PC-9 (cell line): ENCODE measurements at regions not wholly inside any gene's neighbourhood (a gene's known extent, or its start where the extent isn't known, plus 50 kb on each side); places are given as distances from the start of the nearest gene placed in this dataset.

Source experiments
- BruUV-seq: library from RNA; stranded (reverse); fragments of 400-500 nt; replicated peaks from 2 replicates; lab custom pipeline; 2021; lab: Mats Ljungman, UMichigan
- CTCF ChIA-PET: fragments of 300-600 bp; sonication (Branson Sonifier 250); formaldehyde crosslinking; loops from one replicate; lab custom pipeline; 2022; ENCODE audit warnings: antibody characterized with exemption; lab: Charles Lee
- POLR2A ChIA-PET: fragments of 300-600 bp; sonication (Branson Sonifier 250); formaldehyde crosslinking; loops from one replicate; lab custom pipeline; 2022; ENCODE audit warnings: antibody characterized with exemption; ENCODE audit not compliant: unreplicated experiment; lab: Charles Lee
- DNase-seq, 2 experiments: peaks; one replicate each; pipeline versions ENCODE4 v3.0.0 to v3.0.0-alpha.2; 2015 to 2022; ENCODE audit warnings: mixed read lengths in 1 of 2
- H2AFZ ChIP-seq: fragments of 200-600 bp; sonication (generic); 2 replicates; pipeline ENCODE4 v1.8.1; 2017; ENCODE audit warnings: antibody characterized with exemption
- H3F3A ChIP-seq: fragments of 200-600 bp; sonication (generic); 2 replicates; pipeline ENCODE4 v1.8.1; 2017; ENCODE audit warnings: antibody characterized with exemption, mild to moderate bottlenecking, low read depth; ENCODE audit not compliant: insufficient read depth
- H3K27ac ChIP-seq: fragments of 200-600 bp; sonication (generic); 2 replicates; pipeline ENCODE4 v1.6.1; 2016; ENCODE audit warnings: mixed run types
- H3K27me3 ChIP-seq: fragments of 200-600 bp; sonication (generic); 2 replicates; pipeline ENCODE4 v1.6.1; 2016; ENCODE audit warnings: low read depth, mixed run types; ENCODE audit not compliant: insufficient read depth
- H3K36me3 ChIP-seq: fragments of 200-600 bp; sonication (generic); 2 replicates; pipeline ENCODE4 v1.6.1; 2016; ENCODE audit warnings: low read depth, mixed run types
- H3K4me1 ChIP-seq: fragments of 200-600 bp; sonication (generic); replicated peaks from 2 replicates; pipeline ENCODE4 v1.6.1; 2016; ENCODE audit warnings: mixed run types; ENCODE audit not compliant: insufficient read depth
- H3K4me2 ChIP-seq: fragments of 200-600 bp; sonication (generic); 2 replicates; pipeline ENCODE4 v1.6.1; 2017; ENCODE audit warnings: mixed run types
- H3K4me3 ChIP-seq: fragments of 200-600 bp; sonication (generic); 2 replicates; pipeline ENCODE4 v1.6.1; 2016; ENCODE audit warnings: mixed run types
- H3K79me2 ChIP-seq: fragments of 200-600 bp; sonication (generic); 2 replicates; pipeline ENCODE4 v1.6.1; 2017; ENCODE audit warnings: low read depth, mixed run types
- H3K9me2 ChIP-seq: fragments of 200-600 bp; sonication (generic); 2 replicates; pipeline ENCODE4 v1.8.1; 2017; ENCODE audit warnings: mild to moderate bottlenecking; ENCODE audit not compliant: insufficient read depth
- H3K9me3 ChIP-seq: fragments of 200-600 bp; sonication (generic); 2 replicates; pipeline ENCODE4 v1.8.1; 2016; ENCODE audit warnings: low read depth; ENCODE audit not compliant: insufficient read depth
- H4K20me1 ChIP-seq: fragments of 200-600 bp; sonication (generic); 2 replicates; pipeline ENCODE4 v1.8.1; 2017; ENCODE audit not compliant: insufficient read depth
- CTCF ChIP-seq: fragments of 200-600 bp; sonication (generic); conservative IDR thresholded peaks from 2 replicates; pipeline ENCODE4 v1.6.1; 2017; ENCODE audit warnings: mixed run types, antibody characterized with exemption, mild to moderate bottlenecking, moderate library complexity
- EZH2 ChIP-seq: fragments of 200-600 bp; sonication (generic); IDR thresholded peaks from 2 replicates; pipeline ENCODE4 v1.8.0; 2017; ENCODE audit warnings: antibody characterized with exemption, low read depth
- intact Hi-C: fragments of 100-400 bp; cut with micrococcal nuclease; formaldehyde crosslinking; loops from one replicate; pipeline ENCODE4 v1.10.0; 2022; ENCODE audit not compliant: unreplicated experiment

- BruUV-seq = no TSS peak
- H3K27me3 ChIP-seq = no peaks in the 10 kb centered on the region
- no peak for TF ChIP-seq EZH2
- TF ChIP-seq CTCF = no peak
- no peak for DNase-seq
- H3K4me1 ChIP-seq = no peaks in the 10 kb centered on the region
- H3K9me2 ChIP-seq = no peaks in the 10 kb centered on the region; the same call in 1 of the 2 replicates
- H3K4me2 ChIP-seq = no peak overlapping the region
- H3K27ac ChIP-seq = no peak overlapping the region
- intact Hi-C loops = no loop called here
- POLR2A ChIA-PET = no interaction called here
- no peak overlapping the region for H3K4me3 ChIP-seq
- CTCF ChIA-PET = no interaction called here
- no peaks in the 10 kb centered on the region for H3K79me2 ChIP-seq
- H3F3A ChIP-seq = no peaks in the 10 kb centered on the region
- H3K36me3 ChIP-seq = no peaks in the 10 kb centered on the region
- no peak overlapping the region for H2AFZ ChIP-seq
- no peaks in the 10 kb centered on the region for H4K20me1 ChIP-seq
- no peaks in the 10 kb centered on the region for H3K9me3 ChIP-seq
Observed at GRCh38 chr9:82375041-82375440, 386.5 kb downstream of the SPATA31D1 start.

GRCh38 chr9:82376677-82377232 lies 388.2 kb downstream of the SPATA31D1 start:
- Histone ChIP-seq H3K4me1 (no peaks in the 10 kb centered on the region), H3F3A (no peaks in the 10 kb centered on the region), H4K20me1 (no peaks in the 10 kb centered on the region), H3K9me3 (no peaks in the 10 kb centered on the region), H3K79me2 (no peaks in the 10 kb centered on the region), H3K27ac (no peak overlapping the region), H3K27me3 (no peaks in the 10 kb centered on the region), H3K9me2 (no peaks in the 10 kb centered on the region; the same call in 1 of the 2 replicates), H2AFZ (no peak overlapping the region), H3K4me3 (no peak overlapping the region), H3K36me3 (no peaks in the 10 kb centered on the region), H3K4me2 (no peak overlapping the region)
- intact Hi-C loops = no loop called here
- POLR2A ChIA-PET = no interaction called here
- TF ChIP-seq EZH2 (no peak), CTCF (no peak)
- DNase-seq = no peak
- BruUV-seq = no TSS peak
- CTCF ChIA-PET = no interaction called here

- DNase-seq = no peak
- ChIA-PET POLR2A (interaction anchor here (0.5 kb wide), 1 partner anchor 281 kb away, joined by 3 read pairs; no protein-coding TSS in a partner anchor), CTCF (no interaction called here)
- Histone ChIP-seq H3K4me2 (no peak overlapping the region), H3K36me3 (no peaks in the 10 kb centered on the region), H3K9me2 (no peaks in the 10 kb centered on the region), H3K27ac (no peak overlapping the region), H3K79me2 (no peaks in the 10 kb centered on the region), H3K4me1 (no peaks in the 10 kb centered on the region), H3K4me3 (no peak overlapping the region), H3K9me3 (no peaks in the 10 kb centered on the region), H3K27me3 (no peaks in the 10 kb centered on the region), H2AFZ (no peak overlapping the region), H4K20me1 (no peaks in the 10 kb centered on the region), H3F3A (no peaks in the 10 kb centered on the region)
- TF ChIP-seq CTCF (no peak), EZH2 (no peak)
- intact Hi-C loops = no loop called here
- no TSS peak for BruUV-seq
Observed at GRCh38 chr9:82382887-82383616, 394.5 kb downstream of the SPATA31D1 start.
